GM10248 (cell line): ENCODE measurements at regions not wholly inside any gene's neighbourhood (a gene's known extent, or its start where the extent isn't known, plus 50 kb on each side); places are given as distances from the start of the nearest gene placed in this dataset.

Experiments
- CTCF ChIA-PET: fragments of 300-600 bp; sonication (Branson Sonifier 250); formaldehyde crosslinking; extraction: SDS; loops from one replicate; lab custom pipeline; 2021; ENCODE audit warnings: antibody characterized with exemption; lab: Yijun Ruan, JAX
- POLR2A ChIA-PET: fragments of 350-650 bp; sonication (Branson Sonifier 250); formaldehyde crosslinking; extraction: SDS; loops from one replicate; lab custom pipeline; 2020; ENCODE audit warnings: antibody characterized with exemption; lab: Yijun Ruan, JAX
- DNase-seq: peaks from one replicate; pipeline ENCODE4 v3.0.0; 2012; ENCODE audit errors: extremely low spot score
- CTCF ChIP-seq: IDR thresholded peaks from 2 replicates; pipeline ENCODE4 v1.5.1; 2012; ENCODE audit warnings: mild to moderate bottlenecking, low read depth; ENCODE audit errors: extremely low read depth, missing control alignments, control extremely low read depth

- DNase-seq, result no peak
- ChIA-PET POLR2A (no interaction called here), CTCF (no interaction called here)
- TF ChIP-seq CTCF, result no peak
Measured at GRCh38 chr2:237184919-237185552, 99.3 kb downstream of the COPS8 start.

- ChIA-PET CTCF (no interaction called here), POLR2A (no interaction called here)
- no peak for DNase-seq
- TF ChIP-seq CTCF, result no peak
Measured at GRCh38 chr2:237185553-237185925, 99.8 kb downstream of the COPS8 start.

GRCh38 chr2:237189799-237190198 lies 104.1 kb downstream of the COPS8 start:
- ChIA-PET CTCF (no interaction called here), POLR2A (no interaction called here)
- no peak for TF ChIP-seq CTCF
- DNase-seq, result no peak

GRCh38 chr2:237190966-237191713 lies 105.5 kb downstream of the COPS8 start:
- TF ChIP-seq CTCF, result no peak
- CTCF ChIA-PET, result no interaction called here
- POLR2A ChIA-PET, result no interaction called here
- DNase-seq, result no peak

- POLR2A ChIA-PET, result no interaction called here
- CTCF ChIA-PET, result no interaction called here
- TF ChIP-seq CTCF, result no peak
- no peak for DNase-seq
Measured at GRCh38 chr2:237191714-237192081, 106.0 kb downstream of the COPS8 start.

- no peak for TF ChIP-seq CTCF
- CTCF ChIA-PET, result no interaction called here
- no peak for DNase-seq
- POLR2A ChIA-PET, result no interaction called here
Measured at GRCh38 chr2:237192881-237193280, 107.2 kb downstream of the COPS8 start.
